HFF-Myc (cell line): ENCODE measurements at regions not wholly inside any gene's neighbourhood (a gene's known extent, or its start where the extent isn't known, plus 50 kb on each side); places are given as distances from the start of the nearest gene placed in this dataset.

ENCODE experiments used
- DNase-seq: peaks from one replicate; pipeline ENCODE4 v3.0.0-alpha.2; 2011; ENCODE audit warnings: low read depth; ENCODE audit errors: extremely low read depth
- H3K4me3 ChIP-seq: replicated peaks from 2 replicates; pipeline ENCODE4 v1.5.1; 2011; ENCODE audit warnings: low read depth, mild to moderate bottlenecking, control low read depth, low read length
- CTCF ChIP-seq: IDR thresholded peaks from 2 replicates; pipeline ENCODE4 v1.5.1; 2012; ENCODE audit warnings: mild to moderate bottlenecking, low read depth, low read length, control low read depth; ENCODE audit errors: missing control alignments

GRCh38 chr3:13150624-13151023 lies 77.4 kb upstream of the IQSEC1 start:
- TF ChIP-seq CTCF: no peak
- no peak for DNase-seq
- H3K4me3 ChIP-seq: no peak overlapping the region

GRCh38 chr3:13149330-13150108 lies 76.3 kb upstream of the IQSEC1 start:
- TF ChIP-seq CTCF: no peak
- no peak for DNase-seq
- H3K4me3 ChIP-seq: no peak overlapping the region

GRCh38 chr3:13148561-13149329 lies 75.5 kb upstream of the IQSEC1 start:
- H3K4me3 ChIP-seq: no peak overlapping the region
- TF ChIP-seq CTCF: no peak
- no peak for DNase-seq

- H3K4me3 ChIP-seq: no peak overlapping the region
- no peak for DNase-seq
- TF ChIP-seq CTCF: no peak
These were observed 74.9 kb upstream of the IQSEC1 start for GRCh38 chr3:13148126-13148525.

GRCh38 chr3:13147344-13147743 lies 74.1 kb upstream of the IQSEC1 start:
- no peak for DNase-seq
- TF ChIP-seq CTCF: no peak

GRCh38 chr3:13146643-13147143 lies 73.5 kb upstream of the IQSEC1 start:
- DNase-seq: no peak
- TF ChIP-seq CTCF: no peak
- H3K4me3 ChIP-seq: no peak overlapping the region

More at GRCh38 chr3:13147344-13147743, 74.1 kb upstream of the IQSEC1 start:
- H3K4me3 ChIP-seq: no peak overlapping the region
